ENCODE measurements at regions not wholly inside any gene's neighbourhood (a gene's known extent, or its start where the extent isn't known, plus 50 kb on each side); places are given as distances from the start of the nearest gene placed in this dataset.

DNA sequence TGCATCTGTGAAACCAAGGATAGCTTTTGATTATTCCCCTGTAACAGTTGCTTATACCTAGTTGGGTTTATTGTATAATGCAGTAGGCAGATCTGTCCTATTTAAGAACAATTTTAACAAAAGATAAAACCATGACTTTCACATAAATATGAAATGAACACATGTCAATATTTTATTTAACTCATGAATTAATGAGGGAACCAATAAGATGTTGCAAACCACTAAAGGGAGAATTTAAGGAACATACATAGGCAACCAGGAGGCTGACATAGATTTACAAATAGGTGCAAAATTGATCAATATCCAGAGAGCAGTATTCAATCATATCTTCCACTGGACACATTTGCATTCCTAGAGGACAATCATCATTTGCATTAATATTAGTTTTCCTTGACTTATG lies 280.0 kb upstream of the BRINP1 start:
- intact Hi-C loops (cut with micrococcal nuclease), result no loop called here
- H3K36me3 Mint-ChIP-seq, result no peaks in the 10 kb centered on the region
- no peaks in the 10 kb centered on the region for H3K27me3 ChIP-seq (ENCODE audit: control insufficient read depth in 2 of 2, insufficient read depth in 2 of 2, low read length in 2 of 2)
- H3K4me1 Mint-ChIP-seq, result no peaks in the 10 kb centered on the region
- no peak overlapping the region for H3K27ac ChIP-seq (ENCODE audit: low read depth in 1 of 2, low read length in 2 of 2)
- no peaks in the 10 kb centered on the region for H3K36me3 ChIP-seq (replicated peaks in 1 of 2; ENCODE audit: control insufficient read depth in 1 of 2, insufficient read depth in 2 of 2, low read length in 2 of 2)
- no peak overlapping the region for H3K27ac Mint-ChIP-seq
- H3K4me2 ChIP-seq (replicated peaks; ENCODE audit: extremely low read depth, low read length, poor library complexity, severe bottlenecking), result no peak overlapping the region
- H3K79me2 ChIP-seq (ENCODE audit: insufficient read depth, low read length), result no peaks in the 10 kb centered on the region
- H3K9me3 Mint-ChIP-seq, result peaks cover 0 to 8% (median 2%) of the 10 kb centered on the region in 7 donors
- no peak overlapping the region for H3K4me3 Mint-ChIP-seq
- no peaks in the 10 kb centered on the region for H3K4me1 ChIP-seq (ENCODE audit: control insufficient read depth in 1 of 2, insufficient read depth in 2 of 2, low read length in 2 of 2)
- TF ChIP-seq, protein P1, sequence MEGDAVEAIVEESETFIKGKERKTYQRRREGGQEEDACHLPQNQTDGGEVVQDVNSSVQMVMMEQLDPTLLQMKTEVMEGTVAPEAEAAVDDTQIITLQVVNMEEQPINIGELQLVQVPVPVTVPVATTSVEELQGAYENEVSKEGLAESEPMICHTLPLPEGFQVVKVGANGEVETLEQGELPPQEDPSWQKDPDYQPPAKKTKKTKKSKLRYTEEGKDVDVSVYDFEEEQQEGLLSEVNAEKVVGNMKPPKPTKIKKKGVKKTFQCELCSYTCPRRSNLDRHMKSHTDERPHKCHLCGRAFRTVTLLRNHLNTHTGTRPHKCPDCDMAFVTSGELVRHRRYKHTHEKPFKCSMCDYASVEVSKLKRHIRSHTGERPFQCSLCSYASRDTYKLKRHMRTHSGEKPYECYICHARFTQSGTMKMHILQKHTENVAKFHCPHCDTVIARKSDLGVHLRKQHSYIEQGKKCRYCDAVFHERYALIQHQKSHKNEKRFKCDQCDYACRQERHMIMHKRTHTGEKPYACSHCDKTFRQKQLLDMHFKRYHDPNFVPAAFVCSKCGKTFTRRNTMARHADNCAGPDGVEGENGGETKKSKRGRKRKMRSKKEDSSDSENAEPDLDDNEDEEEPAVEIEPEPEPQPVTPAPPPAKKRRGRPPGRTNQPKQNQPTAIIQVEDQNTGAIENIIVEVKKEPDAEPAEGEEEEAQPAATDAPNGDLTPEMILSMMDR (IDR thresholded peaks at IDR 0.05), result no peak
- no peak overlapping the region for H2AFZ ChIP-seq (ENCODE audit: insufficient read depth, low read depth, low read length, poor library complexity, severe bottlenecking)
- H3K4me3 ChIP-seq (replicated peaks in 1 of 3; ENCODE audit: low read depth in 2 of 3, low read length in 3 of 3), result no peak overlapping the region
- H3K27me3 Mint-ChIP-seq (ENCODE audit: low read depth in 3 of 3), result no peaks in the 10 kb centered on the region
- no peak overlapping the region for H3K9ac ChIP-seq (ENCODE audit: insufficient read depth, low read length, poor library complexity, severe bottlenecking)
- H4K20me1 ChIP-seq (ENCODE audit: insufficient read depth, low read length), result no peaks in the 10 kb centered on the region
- H3K9me3 ChIP-seq (replicated peaks in 1 of 2; ENCODE audit: control insufficient read depth in 1 of 2, insufficient read depth in 1 of 2, low read length in 2 of 2), result no peaks in the 10 kb centered on the region
- no peak for DNase-seq

DNA sequence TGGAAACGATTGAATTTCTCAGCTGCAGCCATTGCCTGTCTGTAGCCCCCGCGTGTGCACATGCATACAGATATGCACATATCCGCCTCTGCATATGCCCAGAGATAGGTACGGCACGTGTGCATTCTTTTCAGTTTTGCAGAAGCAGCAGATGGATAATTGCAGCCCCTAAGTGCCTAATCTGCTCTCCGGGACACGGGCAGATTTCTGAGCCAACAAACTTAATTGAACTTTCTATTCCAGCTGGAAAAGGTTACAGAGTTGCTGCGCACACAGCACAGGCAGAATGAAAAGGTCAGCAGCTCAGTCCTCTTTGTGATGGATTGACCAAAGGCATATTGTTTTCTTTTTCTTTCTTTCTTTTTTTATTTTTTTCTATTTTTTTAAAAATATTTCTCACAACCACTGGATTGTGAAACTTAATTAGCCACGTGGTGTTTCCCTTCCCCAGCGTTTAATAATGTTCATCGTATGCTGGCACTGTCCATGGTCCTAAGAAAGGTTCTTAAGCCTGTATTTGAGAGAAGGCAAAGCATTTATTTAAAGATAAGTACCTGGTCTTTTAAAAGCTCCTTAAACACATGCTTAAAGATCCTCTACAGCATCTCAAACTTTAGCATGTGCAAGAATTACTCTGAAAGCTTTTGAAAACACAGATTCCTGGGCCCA lies 270.2 kb upstream of the BRINP1 start:
- no peak overlapping the region for H3K9ac ChIP-seq (ENCODE audit: insufficient read depth, low read length, poor library complexity, severe bottlenecking)
- H3K27ac Mint-ChIP-seq, result no peak overlapping the region
- H3K9me3 ChIP-seq (replicated peaks in 1 of 2; ENCODE audit: control insufficient read depth in 1 of 2, insufficient read depth in 1 of 2, low read length in 2 of 2), result peaks cover 6 to 8% of the 10 kb centered on the region in 2 donors
- no peak overlapping the region for H3K4me2 ChIP-seq (replicated peaks; ENCODE audit: extremely low read depth, low read length, poor library complexity, severe bottlenecking)
- 85% methylated on average over 8 of the region's 12 CpGs for WGBS (ENCODE audit: insufficient coverage)
- no peak overlapping the region for H2AFZ ChIP-seq (ENCODE audit: insufficient read depth, low read depth, low read length, poor library complexity, severe bottlenecking)
- TF ChIP-seq, protein P1 (IDR thresholded peaks at IDR 0.05), result no peak
- H3K36me3 Mint-ChIP-seq, result no peaks in the 10 kb centered on the region
- no peak overlapping the region for H3K4me3 Mint-ChIP-seq
- H3K27me3 Mint-ChIP-seq (ENCODE audit: low read depth in 3 of 3), result no peaks in the 10 kb centered on the region
- no peak for DNase-seq
- H3K27me3 ChIP-seq (ENCODE audit: control insufficient read depth in 2 of 2, insufficient read depth in 2 of 2, low read length in 2 of 2), result no peaks in the 10 kb centered on the region
- H3K4me3 ChIP-seq (replicated peaks in 1 of 3; ENCODE audit: low read depth in 2 of 3, low read length in 3 of 3), result no peak overlapping the region
- H3K9me3 Mint-ChIP-seq, result peaks cover 0 to 15% (median 3%) of the 10 kb centered on the region in 7 donors
- H3K36me3 ChIP-seq (replicated peaks in 1 of 2; ENCODE audit: control insufficient read depth in 1 of 2, insufficient read depth in 2 of 2, low read length in 2 of 2), result no peaks in the 10 kb centered on the region
- no peaks in the 10 kb centered on the region for H3K4me1 ChIP-seq (ENCODE audit: control insufficient read depth in 1 of 2, insufficient read depth in 2 of 2, low read length in 2 of 2)
- no peaks in the 10 kb centered on the region for H3K4me1 Mint-ChIP-seq
- intact Hi-C loops (cut with micrococcal nuclease), result no loop called here
- H3K79me2 ChIP-seq (ENCODE audit: insufficient read depth, low read length), result no peaks in the 10 kb centered on the region
- H4K20me1 ChIP-seq (ENCODE audit: insufficient read depth, low read length), result no peaks in the 10 kb centered on the region
- H3K27ac ChIP-seq (ENCODE audit: low read depth in 1 of 2, low read length in 2 of 2), result no peak overlapping the region

Measured in CD14-positive monocyte (primary cell).